AG04450 (cell line): ENCODE measurements at regions not wholly inside any gene's neighbourhood (a gene's known extent, or its start where the extent isn't known, plus 50 kb on each side); places are given as distances from the start of the nearest gene placed in this dataset.

ENCODE experiments used
- CTCF ChIA-PET: fragments of 300-600, 350-600 bp; formaldehyde crosslinking; extraction: SDS; loops from one replicate; lab custom pipeline; 2022; ENCODE audit warnings: antibody characterized with exemption, inconsistent platforms; lab: Charles Lee
- POLR2A ChIA-PET: fragments of 350-600 bp; formaldehyde crosslinking; extraction: SDS; loops from one replicate; lab custom pipeline; 2021; ENCODE audit warnings: antibody characterized with exemption, inconsistent platforms; lab: Yijun Ruan, JAX
- DNase-seq: peaks from one replicate; pipeline ENCODE4 v3.0.0-alpha.2; 2011; ENCODE audit warnings: low read depth, low spot score
- H3K27ac ChIP-seq: one replicate; pipeline ENCODE4 v1.5.1; 2012; ENCODE audit warnings: low read depth, low read length, control low read depth
- H3K27me3 ChIP-seq: one replicate; pipeline ENCODE4 v1.6.0; 2012; ENCODE audit warnings: low read length; ENCODE audit not compliant: control insufficient read depth, insufficient read depth
- H3K4me3 ChIP-seq: 2 replicates; pipeline ENCODE4 v1.5.1; 2011; ENCODE audit warnings: mild to moderate bottlenecking, low read depth, low read length, control low read depth
- H3K9me3 ChIP-seq: 2 replicates; pipeline ENCODE4 v1.5.1; 2012; ENCODE audit warnings: low read length; ENCODE audit not compliant: control insufficient read depth, insufficient read depth
- TF ChIP-seq, protein P1 (sequence below): IDR thresholded peaks from 2 replicates; pipeline ENCODE4 v1.5.1; 2011; ENCODE audit warnings: low read depth, low read length, control low read depth, inconsistent platforms

DNA sequence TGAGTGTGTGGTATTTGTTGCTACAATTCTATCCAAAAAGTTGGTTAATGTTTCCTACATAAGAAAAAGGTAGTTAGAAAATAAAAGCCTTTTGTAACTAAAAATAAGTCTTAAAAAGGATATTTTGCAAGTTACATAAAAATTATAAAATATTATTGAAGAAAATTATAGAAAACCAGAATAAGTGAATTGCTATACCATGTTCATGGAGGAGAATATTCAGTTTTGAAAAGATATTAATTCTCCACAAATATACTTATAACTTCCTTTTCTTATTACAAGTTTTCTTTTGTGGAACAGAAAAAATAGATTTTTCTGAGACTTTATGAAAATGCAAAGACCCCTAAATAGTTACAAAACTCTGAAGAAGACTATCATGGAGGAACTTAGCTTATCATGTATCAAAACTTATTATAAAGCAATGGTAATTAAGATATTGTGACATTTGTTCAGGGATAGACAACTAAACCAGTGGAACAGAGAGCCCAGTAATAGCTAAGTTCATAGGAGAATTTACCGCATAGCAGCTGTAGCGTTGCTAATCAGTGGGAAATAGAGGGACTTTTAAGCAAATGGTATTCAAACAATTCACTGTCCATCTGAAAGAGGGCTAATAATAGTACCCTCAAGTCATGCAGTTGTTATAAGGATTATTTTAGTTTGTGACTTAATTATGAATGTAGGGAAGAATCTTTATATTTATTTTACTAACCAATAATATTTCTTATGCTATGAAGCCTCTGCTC is 515.2 kb upstream of the ZNF608 start:
- no peak overlapping the region for H3K27ac ChIP-seq

DNA sequence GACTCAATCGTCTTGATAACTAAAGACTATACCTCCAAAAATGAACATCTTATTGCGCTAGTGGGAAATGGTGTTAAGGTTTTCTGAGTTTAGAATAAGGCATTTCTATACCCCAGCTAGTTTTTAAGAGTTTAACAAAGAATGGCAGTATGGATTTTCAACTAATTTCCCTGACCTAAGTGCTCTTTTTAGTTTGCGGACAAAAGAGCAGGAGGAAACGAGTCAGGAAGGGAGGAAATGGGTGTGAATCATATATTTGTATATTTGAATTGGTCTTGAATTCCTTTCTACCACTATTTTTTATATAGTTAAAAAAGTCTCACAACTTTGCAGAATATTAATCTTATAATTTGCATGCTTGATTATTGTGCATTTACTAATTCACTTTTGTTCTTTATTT is 516.3 kb upstream of the ZNF608 start:
- ChIA-PET POLR2A (no interaction called here), CTCF (no interaction called here)
- Histone ChIP-seq H3K27ac (no peak overlapping the region), H3K27me3 (no peaks in the 10 kb centered on the region), H3K9me3 (no peaks in the 10 kb centered on the region; the same call in 1 of the 2 replicates), H3K4me3 (no peak overlapping the region)
- TF ChIP-seq, protein P1, sequence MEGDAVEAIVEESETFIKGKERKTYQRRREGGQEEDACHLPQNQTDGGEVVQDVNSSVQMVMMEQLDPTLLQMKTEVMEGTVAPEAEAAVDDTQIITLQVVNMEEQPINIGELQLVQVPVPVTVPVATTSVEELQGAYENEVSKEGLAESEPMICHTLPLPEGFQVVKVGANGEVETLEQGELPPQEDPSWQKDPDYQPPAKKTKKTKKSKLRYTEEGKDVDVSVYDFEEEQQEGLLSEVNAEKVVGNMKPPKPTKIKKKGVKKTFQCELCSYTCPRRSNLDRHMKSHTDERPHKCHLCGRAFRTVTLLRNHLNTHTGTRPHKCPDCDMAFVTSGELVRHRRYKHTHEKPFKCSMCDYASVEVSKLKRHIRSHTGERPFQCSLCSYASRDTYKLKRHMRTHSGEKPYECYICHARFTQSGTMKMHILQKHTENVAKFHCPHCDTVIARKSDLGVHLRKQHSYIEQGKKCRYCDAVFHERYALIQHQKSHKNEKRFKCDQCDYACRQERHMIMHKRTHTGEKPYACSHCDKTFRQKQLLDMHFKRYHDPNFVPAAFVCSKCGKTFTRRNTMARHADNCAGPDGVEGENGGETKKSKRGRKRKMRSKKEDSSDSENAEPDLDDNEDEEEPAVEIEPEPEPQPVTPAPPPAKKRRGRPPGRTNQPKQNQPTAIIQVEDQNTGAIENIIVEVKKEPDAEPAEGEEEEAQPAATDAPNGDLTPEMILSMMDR = no peak
- DNase-seq = no peak

More for the DNA sequence above, 515.2 kb upstream of the ZNF608 start:
- CTCF ChIA-PET = no interaction called here
- POLR2A ChIA-PET = no interaction called here
- no peak for DNase-seq
- Histone ChIP-seq H3K4me3 (no peak overlapping the region), H3K27me3 (no peaks in the 10 kb centered on the region), H3K9me3 (no peaks in the 10 kb centered on the region; the same call in 1 of the 2 replicates)
- TF ChIP-seq, protein P1 = no peak

DNA sequence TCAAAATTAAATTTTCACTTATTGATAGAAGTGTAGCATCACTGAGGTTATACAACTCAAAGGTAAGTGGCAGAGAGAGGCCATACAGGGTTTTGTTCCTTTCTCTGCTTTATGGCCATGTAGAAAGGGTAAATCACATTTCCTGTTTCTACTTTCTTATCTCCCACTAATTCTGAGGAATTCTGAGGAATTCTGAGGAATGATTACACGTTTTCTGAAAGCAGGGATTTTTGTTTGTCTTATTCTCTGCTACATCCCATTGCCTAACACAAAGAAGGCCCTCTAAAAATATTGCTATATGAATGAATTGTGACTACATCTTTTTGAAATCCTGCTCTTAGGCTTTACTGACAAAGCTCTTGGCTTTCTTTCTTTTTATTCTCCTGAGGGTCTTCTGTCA is 516.9 kb upstream of the ZNF608 start:
- DNase-seq = no peak
- ChIA-PET POLR2A (no interaction called here), CTCF (no interaction called here)
- no peaks in the 10 kb centered on the region; the same call in 1 of the 2 replicates for H3K9me3 ChIP-seq
- TF ChIP-seq, protein P1 = no peak
- no peaks in the 10 kb centered on the region for H3K27me3 ChIP-seq
- H3K27ac ChIP-seq = no peak overlapping the region
- H3K4me3 ChIP-seq = no peak overlapping the region

DNA sequence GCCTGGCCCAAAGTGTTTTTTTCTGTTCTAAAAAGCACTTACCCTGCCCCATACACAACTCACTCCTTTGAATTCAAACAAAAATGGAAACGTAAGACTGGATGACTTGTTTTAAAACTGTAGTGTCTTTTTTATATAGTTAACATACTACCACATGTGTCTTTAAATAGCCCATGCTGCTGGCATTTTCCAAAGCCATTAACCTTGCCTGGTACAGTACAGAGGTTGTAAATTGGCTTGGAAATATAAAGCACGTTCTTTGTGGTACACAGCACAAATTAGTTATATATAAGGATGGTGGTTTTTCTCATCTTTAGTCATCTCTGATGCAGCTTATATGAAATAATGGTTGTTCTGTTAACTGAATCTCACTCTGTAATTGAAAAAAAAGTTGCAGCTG is 519.7 kb upstream of the ZNF608 start:
- Histone ChIP-seq H3K27me3 (no peaks in the 10 kb centered on the region), H3K27ac (no peak overlapping the region), H3K4me3 (no peak overlapping the region), H3K9me3 (no peaks in the 10 kb centered on the region; the same call in 1 of the 2 replicates)
- no peak for DNase-seq
- ChIA-PET CTCF (no interaction called here), POLR2A (no interaction called here)
- TF ChIP-seq, protein P1 = no peak

DNA sequence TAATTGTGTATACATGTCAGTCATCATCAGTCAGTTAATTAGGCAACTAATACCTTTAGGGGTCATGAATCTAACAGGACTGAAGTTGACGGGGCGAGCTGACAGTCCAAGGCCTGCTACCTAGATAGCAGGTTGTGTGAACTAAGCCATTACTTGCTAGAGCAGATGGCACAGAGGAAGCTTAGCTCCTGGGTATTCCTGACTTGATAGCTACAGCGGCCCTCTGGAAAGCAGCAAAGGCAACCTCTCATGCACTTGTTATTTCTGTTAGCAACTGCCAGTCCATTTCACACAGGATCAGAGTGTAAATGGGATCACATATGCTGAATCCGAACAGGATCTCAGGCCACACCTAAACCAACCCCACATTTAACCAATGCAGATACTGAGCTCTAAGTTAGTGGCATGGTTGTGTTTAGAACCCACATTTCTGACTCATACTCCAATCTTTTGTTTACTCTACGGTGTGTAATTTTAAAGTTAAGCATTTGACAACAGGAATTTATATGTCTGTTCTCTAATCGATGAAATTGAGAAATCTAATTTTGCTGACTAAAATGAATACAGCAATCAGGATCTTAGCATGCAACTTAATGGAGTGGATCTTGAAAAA is 521.3 kb upstream of the ZNF608 start:
- no peaks in the 10 kb centered on the region for H3K27me3 ChIP-seq
- no peak overlapping the region for H3K27ac ChIP-seq
- ChIA-PET CTCF (no interaction called here), POLR2A (no interaction called here)
- no peak for DNase-seq
- TF ChIP-seq, protein P1 = no peak
- H3K4me3 ChIP-seq = no peak overlapping the region
- H3K9me3 ChIP-seq = no peaks in the 10 kb centered on the region; the same call in 1 of the 2 replicates
